ENCODE measurements at regions not wholly inside any gene's neighbourhood (a gene's known extent, or its start where the extent isn't known, plus 50 kb on each side); places are given as distances from the start of the nearest gene placed in this dataset.
A peak's percentile ranks its signal among the peaks of the same experiment; 100 is the strongest.

GRCh38 chr1:238257018-238257621 is 366.4 kb upstream of the ZP4 start:
- Mint-ChIP-seq H3K4me3 (no peak overlapping the region), H3K27me3 (ENCODE audit: low read depth) (no peaks in the 10 kb centered on the region), H3K9me3 (peaks cover 11% of the 10 kb centered on the region), H3K27ac (no peak overlapping the region), H3K36me3 (peaks cover 4% of the 10 kb centered on the region; the same call in 1 of the 2 replicates), H3K4me1 (peaks cover 42% of the 10 kb centered on the region)
- ATAC-seq = no peak
- TF ChIP-seq ZNF281 (CRISPR knock-in tag; IDR thresholded peaks at IDR 0.05) = no peak
- TF ChIP-seq ESRRA (CRISPR knock-in tag; IDR thresholded peaks at IDR 0.05; ENCODE audit: borderline replicate concordance) = no peak
- DNase-seq (ENCODE audit: low spot score) = no peak
- CTCF ChIA-PET = no interaction called here
- POLR2A ChIA-PET = no interaction called here

- Mint-ChIP-seq H3K36me3 (peaks cover 4% of the 10 kb centered on the region; the same call in 1 of the 2 replicates), H3K4me3 (no peak overlapping the region), H3K27me3 (ENCODE audit: low read depth) (no peaks in the 10 kb centered on the region), H3K9me3 (peaks cover 8% of the 10 kb centered on the region), H3K27ac (peak overlapping the region; percentile 67), H3K4me1 (peaks cover 53% of the 10 kb centered on the region)
- TF ChIP-seq MLX (CRISPR knock-in tag; IDR thresholded peaks at IDR 0.05) (no peak), ZNF416 (CRISPR knock-in tag; IDR thresholded peaks at IDR 0.05) (no peak), USF2 (CRISPR knock-in tag; IDR thresholded peaks at IDR 0.05) (no peak), FOXK1 (CRISPR knock-in tag; IDR thresholded peaks at IDR 0.05) (no peak), CDX4 (CRISPR knock-in tag; IDR thresholded peaks at IDR 0.05; ENCODE audit: borderline replicate concordance) (no peak), STAT6 (CRISPR knock-in tag; conservative IDR thresholded peaks at IDR 0.05; ENCODE audit: low read depth) (no peak), CBFB (CRISPR knock-in tag; IDR thresholded peaks at IDR 0.05; ENCODE audit: low read depth) (no peak), FOXJ3 (CRISPR knock-in tag; IDR thresholded peaks at IDR 0.05; ENCODE audit: borderline replicate concordance) (no peak), E2F5 (CRISPR knock-in tag; IDR thresholded peaks at IDR 0.05) (no peak)
- ChIA-PET CTCF (interaction anchor here (2.7 kb wide), 1 partner anchor 391 kb away, joined by 6 read pairs; no protein-coding TSS in a partner anchor), POLR2A (no interaction called here)
- DNase-seq (ENCODE audit: low spot score) (peak; percentile 15), ATAC-seq (peak; percentile 61)
Measured at GRCh38 chr1:238254935-238255334, 364.2 kb upstream of the ZP4 start.
